Lower leg skin (tissue), 3 donors: ENCODE measurements at regions not wholly inside any gene's neighbourhood (a gene's known extent, or its start where the extent isn't known, plus 50 kb on each side); places are given as distances from the start of the nearest gene placed in this dataset.

Experiments
- CTCF ChIP-seq, 3 donors: fragments of 450-650 bp; IDR thresholded peaks; one replicate each; pipeline ENCODE4 v1.5.1; 2016; ENCODE audit warnings: antibody characterized with exemption in 3 of 3, mild to moderate bottlenecking in 3 of 3, moderate library complexity in 2 of 3
- POLR2A ChIP-seq, 2 donors: fragments of 450-650 bp; IDR thresholded peaks; one replicate each; pipeline ENCODE4 v1.6.1; 2016 to 2017; ENCODE audit warnings: antibody characterized with exemption in 2 of 2, mild to moderate bottlenecking in 1 of 2, moderate library complexity in 1 of 2

- TF ChIP-seq CTCF (IDR thresholded peaks at IDR 0.05) (no peak), POLR2A (IDR thresholded peaks at IDR 0.05) (no peak)
Measured at GRCh38 chr6:10259671-10260070, 155.2 kb downstream of the TFAP2A start.
